22Rv1 (cell line): ENCODE measurements at regions not wholly inside any gene's neighbourhood (a gene's known extent, or its start where the extent isn't known, plus 50 kb on each side); places are given as distances from the start of the nearest gene placed in this dataset.

Source experiments
- CTCF ChIP-seq: fragments of 450-650 bp; IDR thresholded peaks from 2 replicates; pipeline ENCODE4 v1.5.1; 2017; ENCODE audit warnings: mild to moderate bottlenecking
- ZFX ChIP-seq: fragments of 450-650 bp; IDR thresholded peaks from 2 replicates; pipeline ENCODE4 v1.6.1; 2017; ENCODE audit warnings: antibody characterized with exemption, borderline replicate concordance

DNA sequence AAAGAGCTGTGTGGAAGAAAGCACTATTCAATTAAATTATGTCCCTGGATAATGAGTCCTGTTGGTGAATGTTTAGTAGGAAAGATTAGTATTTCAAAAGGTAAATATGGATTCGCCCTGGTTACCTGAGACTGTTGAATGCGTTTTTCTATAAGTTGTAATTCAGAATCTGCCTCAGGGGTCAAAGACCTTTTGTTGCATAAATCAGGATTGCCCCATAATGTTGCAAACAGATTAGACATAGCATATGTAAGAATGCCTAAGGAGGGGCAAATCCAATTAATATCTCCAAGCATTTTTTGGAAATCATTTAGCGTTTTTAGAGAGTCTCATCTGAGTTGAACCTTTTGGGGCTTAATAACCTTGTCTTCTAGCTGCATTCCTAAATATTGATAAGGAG lies 70.1 kb upstream of the ARL4D start:
- TF ChIP-seq CTCF (no peak), ZFX (no peak)
